HS-5 (cell line): ENCODE measurements at regions not wholly inside any gene's neighbourhood (a gene's known extent, or its start where the extent isn't known, plus 50 kb on each side); places are given as distances from the start of the nearest gene placed in this dataset.

Experiments used
- DNase-seq: peaks from one replicate; pipeline ENCODE4 v3.0.0-alpha.2; 2012; ENCODE audit warnings: low read depth

- no peak for DNase-seq
These were observed 409.8 kb downstream of the GPD2 start for GRCh38 chr2:156845806-156846558.

- DNase-seq, result no peak
These were observed 405.3 kb upstream of the GALNT5 start for GRCh38 chr2:156852210-156852609.

GRCh38 chr2:156852681-156853080 lies 404.8 kb upstream of the GALNT5 start:
- DNase-seq, result no peak

- no peak for DNase-seq
These were observed 393.2 kb upstream of the GALNT5 start for GRCh38 chr2:156864325-156864724.

GRCh38 chr2:156864753-156865152 lies 392.8 kb upstream of the GALNT5 start:
- no peak for DNase-seq

GRCh38 chr2:156867201-156867600 lies 390.3 kb upstream of the GALNT5 start:
- DNase-seq, result no peak

- DNase-seq, result no peak
These were observed 382.8 kb upstream of the GALNT5 start for GRCh38 chr2:156874707-156875106.

- DNase-seq, result no peak
These were observed 373.7 kb upstream of the GALNT5 start for GRCh38 chr2:156883804-156884203.

GRCh38 chr2:156884216-156884615 lies 373.3 kb upstream of the GALNT5 start:
- DNase-seq, result no peak

- DNase-seq, result no peak
These were observed 366.9 kb upstream of the GALNT5 start for GRCh38 chr2:156890529-156891148.

GRCh38 chr2:156891609-156892008 lies 365.9 kb upstream of the GALNT5 start:
- DNase-seq, result no peak

GRCh38 chr2:156892467-156893281 lies 364.8 kb upstream of the GALNT5 start:
- DNase-seq, result no peak

GRCh38 chr2:156896294-156896693 lies 361.2 kb upstream of the GALNT5 start:
- no peak for DNase-seq

- no peak for DNase-seq
These were observed 360.0 kb upstream of the GALNT5 start for GRCh38 chr2:156897548-156897947.

GRCh38 chr2:156901373-156902031 lies 356.0 kb upstream of the GALNT5 start:
- no peak for DNase-seq

GRCh38 chr2:156903335-156903734 lies 354.2 kb upstream of the GALNT5 start:
- no peak for DNase-seq

- DNase-seq, result no peak
These were observed 349.7 kb upstream of the GALNT5 start for GRCh38 chr2:156907806-156908205.

- peak; percentile 41 for DNase-seq
These were observed 348.7 kb upstream of the GALNT5 start for GRCh38 chr2:156908825-156909224.

- DNase-seq, result no peak
These were observed 347.5 kb upstream of the GALNT5 start for GRCh38 chr2:156909983-156910382.

- DNase-seq, result no peak
These were observed 342.2 kb upstream of the GALNT5 start for GRCh38 chr2:156915332-156915731.

GRCh38 chr2:156918410-156918809 lies 339.1 kb upstream of the GALNT5 start:
- DNase-seq, result no peak

- no peak for DNase-seq
These were observed 327.1 kb upstream of the GALNT5 start for GRCh38 chr2:156930423-156930822.
